Caki2 (cell line): ENCODE measurements at regions not wholly inside any gene's neighbourhood (a gene's known extent, or its start where the extent isn't known, plus 50 kb on each side); places are given as distances from the start of the nearest gene placed in this dataset.
A peak's percentile ranks its signal among the peaks of the same experiment; 100 is the strongest.

Experiments
- DNase-seq: peaks from one replicate; pipeline ENCODE4 v3.0.0-alpha.2; 2015; ENCODE audit warnings: low read depth
- in situ Hi-C: cut with HindIII; loops from 2 replicates; pipeline ENCODE4 v1.10.0; 2016; ENCODE audit warnings: low sequenced_read_pairs, low pct_unique_long_range_greater_than_20kb, mixed read lengths

DNA sequence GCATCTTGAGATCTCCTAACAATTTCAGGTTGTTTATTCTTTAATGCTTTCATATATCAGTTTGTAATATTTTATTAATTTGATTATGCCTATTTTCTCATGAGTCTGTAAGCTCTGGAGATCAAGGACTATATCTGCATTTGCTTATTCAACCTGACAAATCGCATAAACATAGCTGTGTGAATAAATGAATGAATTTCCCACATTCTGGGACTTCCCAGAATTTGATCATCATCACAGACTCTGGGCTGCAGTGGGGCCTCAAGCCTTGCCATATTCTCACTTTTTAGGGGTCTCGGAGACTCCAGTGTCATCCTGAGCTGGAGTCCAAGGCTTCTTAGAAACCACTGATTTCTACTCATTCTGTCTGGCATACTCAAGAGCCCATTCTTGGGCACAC is 180.5 kb downstream of the DAD1 start:
- no peak for DNase-seq
- in situ Hi-C loops = no loop called here

DNA sequence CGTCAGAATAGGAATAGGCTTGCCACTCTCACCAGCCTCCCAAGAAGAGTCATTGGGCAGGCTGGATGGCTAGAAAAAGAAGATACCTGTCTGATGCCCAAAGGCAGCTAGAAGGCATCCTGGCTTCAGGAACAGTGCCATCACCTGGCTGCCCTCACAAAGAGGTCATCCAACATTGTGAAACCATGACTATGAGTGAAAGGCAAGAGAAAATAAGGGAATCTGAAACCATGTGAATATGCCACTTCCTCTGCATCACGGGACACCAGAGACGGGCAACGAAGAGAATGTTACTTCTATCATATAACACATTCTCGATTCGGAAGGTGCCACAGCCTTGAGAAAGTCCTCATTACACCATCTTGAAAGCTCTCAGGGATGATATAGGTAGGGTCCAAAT is 182.0 kb downstream of the DAD1 start:
- no peak for DNase-seq
- in situ Hi-C loops = no loop called here

DNA sequence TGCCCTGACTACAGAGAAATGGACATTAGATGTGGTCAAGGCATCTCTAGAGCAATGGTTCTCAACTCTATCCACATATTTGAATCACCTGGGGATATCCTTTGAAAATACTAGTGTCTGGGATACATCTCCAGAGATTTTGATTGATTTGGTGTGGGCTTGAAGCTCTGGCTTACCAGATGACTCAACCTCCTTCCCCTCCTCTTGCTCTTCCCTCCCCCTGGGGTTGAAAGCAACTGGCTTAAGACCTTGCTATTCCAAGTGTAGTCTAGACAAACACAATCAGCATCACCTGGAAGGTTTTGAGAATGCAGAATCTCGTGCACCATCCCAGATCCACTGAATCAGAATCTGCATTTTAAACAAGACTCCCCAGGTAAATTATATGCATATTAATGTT is 183.8 kb downstream of the DAD1 start:
- in situ Hi-C loops = no loop called here

DNA sequence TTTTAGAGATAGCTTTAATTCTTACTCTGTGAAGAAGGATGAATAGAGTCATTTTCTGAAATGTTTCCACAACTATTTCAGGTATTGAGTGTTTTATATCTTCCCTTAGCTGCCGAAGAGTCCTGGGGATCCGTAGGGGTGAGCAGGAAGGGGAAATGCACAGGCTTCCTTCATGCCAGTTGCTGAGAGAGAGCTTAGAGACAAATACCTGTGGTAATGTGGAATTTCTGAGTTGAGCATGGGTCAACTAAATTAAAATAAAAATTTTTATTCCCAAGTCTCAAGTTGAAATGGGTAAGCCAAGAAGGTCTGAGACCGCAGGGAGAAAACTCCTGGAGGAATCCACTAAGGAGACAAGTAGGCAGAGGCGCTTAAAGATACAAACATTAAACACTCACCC is 185.7 kb downstream of the DAD1 start:
- DNase-seq = no peak

More for the DNA sequence above, 183.8 kb downstream of the DAD1 start:
- no peak for DNase-seq

DNA sequence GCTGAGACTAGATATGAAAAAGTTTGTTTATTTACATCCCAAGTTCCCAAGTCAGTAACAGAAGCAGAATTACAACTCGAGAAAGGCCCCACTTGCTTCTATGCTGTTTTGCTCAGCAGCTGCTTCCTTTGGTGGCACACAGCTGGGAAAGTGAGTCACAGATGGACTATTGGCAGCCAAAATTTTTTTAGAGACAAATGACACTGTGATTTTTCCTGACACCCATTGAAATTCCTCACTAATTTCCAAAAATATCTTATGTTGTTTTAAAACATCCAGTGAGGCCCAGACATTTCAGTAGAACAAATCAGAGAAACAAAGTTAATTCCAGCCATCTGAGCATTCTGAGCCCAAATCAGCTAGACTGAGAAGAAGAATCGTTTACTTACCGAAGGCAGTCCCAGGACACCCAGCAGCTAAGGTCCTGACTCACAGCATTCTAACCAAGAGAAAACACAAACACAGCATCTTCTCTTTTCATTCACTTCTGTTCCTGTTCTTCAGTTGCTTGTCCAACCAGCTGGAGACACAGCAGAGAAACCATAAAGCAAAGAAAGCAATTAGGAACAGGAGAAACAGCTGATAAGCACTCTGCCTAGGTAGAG is 188.3 kb downstream of the DAD1 start:
- in situ Hi-C loops = no loop called here
- no peak for DNase-seq

More for the DNA sequence above, 185.7 kb downstream of the DAD1 start:
- in situ Hi-C loops = no loop called here

DNA sequence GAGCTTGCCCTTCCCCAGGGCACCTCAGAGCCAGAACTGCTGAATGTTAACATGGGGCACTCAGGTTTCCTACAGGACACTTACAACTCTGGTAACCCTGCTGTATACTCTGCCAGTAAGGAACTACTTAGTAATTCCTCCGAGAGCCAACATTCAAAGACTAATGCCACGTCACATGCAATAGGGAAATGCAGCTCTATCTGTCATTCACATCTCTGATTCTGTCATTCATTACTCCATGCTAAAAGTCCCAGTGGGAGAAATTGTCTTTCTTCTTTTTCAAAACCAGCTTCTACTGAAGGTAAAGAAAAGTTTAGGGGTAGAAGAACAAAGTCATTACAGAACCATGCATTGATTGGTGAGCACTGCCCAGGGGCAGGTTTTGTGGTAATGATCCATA is 189.2 kb downstream of the DAD1 start:
- DNase-seq = no peak
- in situ Hi-C loops = no loop called here

DNA sequence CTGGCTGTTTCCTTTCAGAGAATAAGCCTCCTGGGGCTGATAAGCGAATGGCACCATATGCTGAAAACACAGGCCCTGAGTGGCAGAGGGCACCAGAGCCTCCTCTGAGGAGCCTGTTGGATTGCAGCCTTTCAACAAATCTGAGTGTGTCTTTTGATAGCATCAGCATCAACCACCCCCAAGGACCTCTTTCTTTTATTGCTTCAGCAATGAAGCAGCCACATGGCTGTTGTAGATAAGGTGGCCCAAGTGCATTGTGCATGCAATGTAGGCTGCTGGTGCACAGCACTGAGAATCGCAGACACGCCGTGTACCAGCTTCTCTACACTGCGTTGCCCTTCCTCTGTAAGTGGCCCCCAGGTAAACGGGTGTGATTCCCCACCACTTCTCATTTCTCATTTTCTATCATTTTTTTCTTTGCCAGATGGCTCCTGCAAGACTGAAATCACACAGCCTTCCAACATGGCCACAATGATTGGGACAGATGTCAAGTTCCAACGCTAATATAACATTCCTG is 191.7 kb downstream of the DAD1 start:
- DNase-seq = no peak
- in situ Hi-C loops = no loop called here

DNA sequence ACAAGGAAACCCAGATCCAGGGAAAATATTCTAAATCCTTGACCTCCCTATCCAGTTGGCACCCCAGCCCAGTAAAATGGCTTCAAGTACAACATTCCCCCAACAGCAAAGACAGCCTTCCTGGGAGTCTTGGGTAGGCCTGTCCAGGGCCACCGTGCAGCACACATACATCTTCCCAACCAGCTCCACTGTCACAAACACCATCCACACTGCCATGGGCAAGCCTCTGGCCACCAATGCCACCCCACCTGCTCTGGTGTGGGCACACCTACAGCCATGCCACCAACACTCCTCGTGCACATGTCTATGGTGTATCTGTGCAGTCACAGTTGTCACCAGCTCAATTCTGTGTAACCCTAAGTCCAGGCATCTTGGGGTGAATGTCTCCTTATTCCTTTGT is 193.2 kb downstream of the DAD1 start:
- in situ Hi-C loops = no loop called here
- no peak for DNase-seq

DNA sequence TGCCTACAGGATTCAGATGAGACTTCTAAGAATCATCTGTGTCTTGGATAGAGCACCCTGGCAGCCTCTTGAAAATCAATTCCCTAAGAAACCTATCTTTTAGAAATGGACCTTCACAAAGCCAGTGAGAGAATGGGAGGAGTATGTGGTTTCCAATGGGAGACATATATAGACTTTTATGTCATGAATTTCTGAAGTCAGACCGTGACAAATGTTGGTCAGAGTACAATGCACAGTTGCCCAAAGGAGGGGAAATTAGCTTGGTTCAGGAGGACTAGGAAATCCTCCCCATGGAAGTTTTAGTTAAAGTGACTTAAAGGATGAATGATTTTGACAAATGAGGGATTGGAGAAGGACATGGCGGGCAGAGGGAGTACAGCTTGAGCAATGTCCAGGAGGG is 194.4 kb downstream of the DAD1 start:
- in situ Hi-C loops = no loop called here
- DNase-seq = no peak

DNA sequence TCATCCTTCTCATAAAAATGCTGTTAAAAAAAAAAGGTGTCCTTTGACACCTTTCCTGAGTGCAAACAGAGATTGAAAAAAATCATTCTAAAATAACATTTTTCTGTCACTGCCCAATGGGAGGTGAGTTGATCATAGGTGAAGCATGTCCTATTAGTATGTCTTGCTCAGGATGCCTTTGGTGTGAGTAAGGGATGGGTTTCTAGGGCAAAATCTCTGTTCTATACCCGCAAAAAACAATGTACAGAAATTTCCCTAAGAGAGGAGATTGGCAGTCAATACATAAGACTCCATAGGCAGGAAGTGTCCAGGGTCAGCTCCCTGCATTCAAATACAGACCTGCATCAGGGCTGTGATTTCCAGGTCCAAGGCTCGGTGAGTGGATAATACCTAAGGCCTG is 195.2 kb downstream of the DAD1 start:
- in situ Hi-C loops = no loop called here
- no peak for DNase-seq

DNA sequence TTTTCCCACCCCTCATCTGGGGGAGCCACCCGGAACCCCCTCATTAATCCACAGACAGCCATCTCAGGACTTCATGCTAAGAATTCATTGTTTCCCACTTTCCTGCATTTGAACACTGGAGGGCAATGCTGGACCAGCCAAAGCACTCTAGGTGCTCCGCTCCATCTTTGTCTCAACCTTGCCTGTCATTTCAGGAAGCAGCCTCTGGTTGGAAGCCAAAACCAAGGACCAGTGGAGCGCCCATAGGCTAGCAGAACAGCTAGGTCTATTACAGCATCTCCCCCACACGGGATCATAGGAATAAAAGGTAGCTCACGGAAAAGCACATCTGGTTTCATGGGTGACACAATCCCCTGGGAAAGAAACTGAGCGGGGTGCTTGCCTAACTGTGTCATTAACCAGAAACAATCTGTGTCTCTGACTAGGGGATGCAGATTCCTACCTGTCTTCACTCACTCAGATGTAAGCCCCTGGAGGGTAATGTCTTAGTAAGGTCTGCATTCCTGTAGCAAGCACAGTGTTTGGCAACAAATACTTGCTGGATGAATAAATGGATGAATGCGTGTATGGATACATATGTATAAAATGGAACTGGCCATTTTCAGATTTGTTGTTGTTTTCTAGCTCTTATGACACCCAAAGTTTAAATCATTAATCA is 197.0 kb downstream of the DAD1 start:
- in situ Hi-C loops = no loop called here
- peak; percentile 67 for DNase-seq

DNA sequence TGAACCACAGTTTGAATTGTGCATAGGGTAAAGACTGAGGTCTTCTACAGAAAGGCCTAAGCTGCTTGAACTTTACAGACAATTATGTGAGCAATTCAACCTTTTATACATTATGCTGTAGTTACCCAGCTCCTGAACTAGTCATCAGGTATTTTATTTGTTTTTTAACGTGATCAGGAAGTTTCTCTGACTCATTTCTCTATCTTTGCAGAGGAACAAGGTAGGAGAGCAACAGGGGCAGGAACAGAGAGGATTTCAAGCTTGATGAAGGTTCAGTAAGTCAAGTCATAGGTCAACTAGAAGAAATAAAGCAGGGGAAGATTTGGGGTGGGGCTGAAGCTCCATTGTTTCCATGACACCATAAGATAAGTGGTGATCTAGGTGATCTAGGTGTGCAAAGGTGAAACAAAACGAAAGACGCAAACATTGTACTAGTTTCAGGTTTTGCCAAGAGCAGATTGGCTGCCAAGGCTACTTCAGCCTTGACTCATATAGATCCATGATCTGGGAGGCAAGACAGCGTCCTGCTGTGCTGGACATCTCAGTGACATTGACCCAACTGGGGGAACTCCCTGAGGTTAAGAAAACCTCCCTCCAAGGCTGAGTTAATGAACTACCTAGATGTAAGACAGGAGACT is 198.1 kb downstream of the DAD1 start:
- peak; percentile 86 for DNase-seq
- in situ Hi-C loops = no loop called here

DNA sequence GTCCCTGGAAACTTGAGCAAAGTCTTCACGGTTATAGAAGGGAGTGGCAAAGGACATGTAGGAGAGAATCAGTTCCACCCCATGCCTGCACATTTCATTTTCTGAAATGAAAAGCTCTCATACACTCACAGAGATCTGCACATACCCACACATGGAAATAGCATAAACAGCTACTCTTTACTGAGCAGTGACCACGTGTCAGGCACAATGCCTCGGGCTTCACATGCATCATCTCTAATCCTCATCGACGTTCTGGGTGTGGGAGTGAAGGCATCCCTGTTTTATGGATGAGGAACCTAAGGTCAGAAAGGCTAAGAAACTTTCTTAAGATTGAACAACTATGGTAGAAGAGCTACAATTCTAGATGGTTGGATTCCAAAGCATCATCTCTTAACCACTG is 198.8 kb downstream of the DAD1 start:
- in situ Hi-C loops = no loop called here
- no peak for DNase-seq

DNA sequence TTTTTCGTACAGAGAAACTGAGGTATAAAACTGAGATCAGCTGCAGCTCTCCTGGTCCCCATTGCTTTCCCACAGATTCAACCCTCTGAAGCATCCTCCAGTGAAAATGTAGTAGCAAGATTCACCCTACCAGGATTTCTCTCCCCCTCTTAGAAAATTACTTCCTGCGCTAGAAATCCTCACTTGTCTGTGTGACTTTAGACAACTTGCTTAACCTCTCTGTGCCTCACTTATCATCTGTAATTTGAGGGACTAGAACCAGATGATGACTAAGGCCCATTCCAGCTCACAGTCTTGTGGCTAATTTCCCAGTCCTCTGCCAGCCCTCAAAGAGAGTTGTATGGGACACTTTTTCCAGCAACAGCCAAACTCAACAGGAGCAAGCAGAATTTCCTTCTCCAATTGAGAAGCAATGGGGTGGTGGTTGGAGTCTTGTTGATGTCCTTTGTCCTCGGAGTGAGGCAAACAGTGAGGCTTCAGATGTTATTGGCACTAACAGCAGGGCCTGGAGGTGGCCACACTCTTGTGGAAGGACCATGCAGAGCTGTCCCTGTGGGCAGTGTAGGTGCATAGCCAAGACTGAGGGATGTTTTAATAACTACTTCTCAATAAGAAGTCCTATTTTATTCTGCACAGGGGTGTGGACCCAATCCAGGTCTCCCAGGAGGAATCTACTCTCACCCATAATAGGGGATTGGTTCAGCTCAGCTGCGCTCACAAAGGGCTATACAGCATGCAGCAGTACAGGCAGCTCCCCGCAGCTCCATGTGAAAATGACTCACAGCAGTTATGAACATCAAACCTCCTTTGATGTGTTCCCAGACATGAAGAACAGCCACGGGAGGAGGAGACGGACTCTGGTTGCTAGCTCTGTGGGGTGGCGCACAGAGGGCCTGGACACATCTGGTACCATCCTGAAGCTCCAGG is 200.1 kb downstream of the DAD1 start:
- no peak for DNase-seq
- in situ Hi-C loops = no loop called here

DNA sequence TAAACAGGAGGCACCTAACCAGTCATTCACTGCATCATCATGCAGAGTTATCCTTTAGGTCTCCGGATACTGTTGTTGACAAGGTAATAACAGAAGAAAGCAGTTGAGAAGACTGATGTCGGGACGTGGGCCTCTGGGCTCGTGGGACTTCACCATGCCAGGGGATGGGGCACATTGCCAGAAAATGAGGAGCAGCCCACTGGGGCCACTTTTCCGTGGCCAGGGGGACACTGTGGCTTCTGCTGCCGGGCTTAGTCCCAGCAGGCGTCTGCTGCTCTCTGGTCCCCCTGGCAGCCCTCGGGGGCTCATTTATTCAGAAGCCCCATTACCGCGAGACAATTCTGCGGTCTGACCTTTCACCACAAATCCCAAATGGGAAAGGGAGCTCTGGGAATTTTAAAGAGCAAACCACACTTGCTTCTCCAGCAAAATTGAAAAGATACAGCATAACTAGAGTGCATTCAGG is 201.2 kb downstream of the DAD1 start:
- DNase-seq = no peak
- in situ Hi-C loops = no loop called here

DNA sequence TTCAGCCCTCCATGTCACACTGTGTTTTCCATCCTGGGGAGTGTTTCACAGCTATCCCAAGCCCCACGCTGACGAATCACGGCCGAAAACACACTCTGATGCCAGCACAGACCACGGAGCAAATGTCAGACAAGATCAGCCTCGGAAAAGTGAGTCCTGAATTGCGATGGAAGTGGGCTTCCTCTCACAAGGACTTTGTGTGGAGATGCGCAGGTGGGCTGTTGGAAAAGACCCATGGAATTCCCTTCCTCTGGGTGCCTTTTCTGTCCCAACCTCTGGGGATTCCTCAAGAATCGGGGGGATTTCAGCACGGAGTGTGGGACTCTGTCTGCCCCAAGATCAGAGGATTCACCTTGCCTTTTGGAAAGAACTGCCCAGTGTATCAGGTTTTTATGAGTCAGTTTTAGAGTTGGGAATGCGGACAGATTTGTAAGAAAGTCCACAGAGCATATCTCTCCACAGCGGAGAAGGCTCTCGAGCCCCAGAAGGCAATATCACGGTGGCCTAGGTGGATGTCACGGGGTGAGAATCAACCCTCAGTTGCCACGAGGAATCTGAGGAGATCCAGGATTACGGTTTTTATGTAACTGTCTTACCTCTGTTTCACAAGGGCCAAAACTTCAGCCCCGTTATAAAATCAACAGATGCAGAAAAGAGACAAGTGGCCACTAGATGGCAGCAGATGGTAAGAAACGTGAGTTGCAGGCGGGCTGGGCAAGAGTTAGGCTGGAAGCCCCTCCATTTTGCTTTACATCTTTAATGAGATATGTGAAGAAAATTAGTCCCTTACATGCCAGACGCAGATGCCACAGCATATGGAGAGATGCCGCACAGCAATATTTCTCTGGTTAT is 201.9 kb downstream of the DAD1 start:
- in situ Hi-C loops = no loop called here
- DNase-seq = peak; percentile 60

DNA sequence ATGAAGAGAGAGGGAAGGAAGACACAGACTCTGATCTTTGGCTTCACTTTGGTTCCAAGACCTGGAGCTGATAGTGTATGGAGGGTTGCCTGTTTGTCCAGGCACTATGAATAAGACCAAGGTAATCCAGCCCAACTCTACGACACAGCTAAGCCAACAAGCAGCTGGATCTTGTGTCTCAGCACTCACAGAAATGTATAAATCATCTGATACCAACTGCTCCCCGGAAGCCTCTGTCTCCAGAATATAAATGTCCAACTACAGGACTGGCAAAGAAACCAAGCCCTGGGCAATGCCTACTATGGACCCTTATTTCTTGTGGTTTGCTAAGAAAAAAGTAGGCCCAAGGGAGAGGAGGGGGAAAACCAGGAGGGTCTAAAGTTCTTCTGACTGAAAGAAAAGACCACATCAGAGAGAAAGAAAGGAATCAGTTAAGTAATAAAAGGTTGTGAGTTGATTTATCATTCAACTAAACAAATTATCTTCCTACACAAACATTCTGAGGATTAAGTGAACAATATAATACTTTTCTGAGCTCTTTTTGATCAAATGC is 204.0 kb downstream of the DAD1 start:
- in situ Hi-C loops = no loop called here
- DNase-seq = no peak

DNA sequence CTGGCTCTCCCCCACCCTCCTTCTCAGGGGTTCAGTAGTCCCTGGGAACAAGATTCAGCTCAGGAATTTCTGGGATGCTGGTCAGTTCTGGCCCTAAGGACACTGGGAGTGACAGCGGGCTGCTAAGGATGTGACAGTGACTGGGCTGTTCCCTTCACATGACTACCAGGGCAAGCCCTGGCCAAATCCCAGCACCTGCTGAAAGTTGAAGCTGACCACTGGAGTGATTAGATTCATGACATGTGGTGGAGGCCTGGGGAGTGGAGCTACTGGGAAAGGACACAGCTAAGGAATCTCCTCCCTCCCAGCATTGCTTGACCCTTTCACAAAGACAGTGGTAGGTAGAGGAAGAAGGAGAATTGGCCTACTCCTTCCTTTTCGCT is 204.9 kb downstream of the DAD1 start:
- in situ Hi-C loops = no loop called here
- DNase-seq = no peak
